Stomach (tissue), 8 donors: ENCODE measurements at regions not wholly inside any gene's neighbourhood (a gene's known extent, or its start where the extent isn't known, plus 50 kb on each side); places are given as distances from the start of the nearest gene placed in this dataset.

ENCODE experiments used
- DNase-seq, 2 donors: peaks; one replicate each; pipeline versions ENCODE4 v3.0.0 to v3.0.0-alpha.2; 2013 to 2019
- H3K27ac ChIP-seq, 5 donors: fragments of 200-600 bp in 4 of 5; sonication (generic) in 4 of 5; one replicate each; pipeline ENCODE4 v1.5.1; 2013 to 2019; ENCODE audit warnings: mild to moderate bottlenecking in 1 of 5, moderate library complexity in 1 of 5
- H3K27me3 ChIP-seq, 3 donors: fragments of 200-600 bp; sonication (generic); one replicate each; pipeline ENCODE4 v1.5.1; 2017 to 2019; ENCODE audit warnings: mixed run types in 1 of 3
- H3K36me3 ChIP-seq, 4 donors: fragments of 200-600 bp; sonication (generic); 1 replicate in 3 of 4; 2 replicates in 1 of 4; pipeline ENCODE4 v1.5.1; 2016 to 2019
- H3K4me1 ChIP-seq, 4 donors: fragments of 200-600 bp; sonication (generic); one replicate each; pipeline ENCODE4 v1.5.1; 2016 to 2019
- H3K4me3 ChIP-seq, 4 donors: fragments of 200-600 bp; sonication (generic) in 3 of 4; one replicate each; pipeline ENCODE4 v1.5.1; 2016 to 2019; ENCODE audit warnings: mild to moderate bottlenecking in 1 of 4
- H3K9me3 ChIP-seq, 4 donors: fragments of 200-600 bp; sonication (generic); one replicate each; pipeline ENCODE4 v1.5.1; 2016 to 2019
- CTCF ChIP-seq, 7 experiments: fragments of 450-650 bp in 4 of 7; fragments of 200-600 bp in 3 of 7; sonication (generic) in 3 of 7; IDR thresholded peaks; one replicate each; pipeline ENCODE4 v1.5.1; 2016 to 2019; ENCODE audit warnings: antibody characterized with exemption in 7 of 7, control low read depth in 2 of 7, mild to moderate bottlenecking in 1 of 7
- EP300 ChIP-seq: sonication (generic); formaldehyde crosslinking; IDR thresholded peaks from one replicate; pipeline ENCODE4 v1.6.1; 2017; ENCODE audit warnings: antibody characterized with exemption
- POLR2A ChIP-seq, 4 donors: fragments of 450-650 bp; IDR thresholded peaks; one replicate each; pipeline ENCODE4 v1.6.1; 2016; ENCODE audit warnings: antibody characterized with exemption in 4 of 4, control low read depth in 2 of 4, mild to moderate bottlenecking in 1 of 4, moderate library complexity in 1 of 4
- POLR2AphosphoS5 ChIP-seq, 3 donors: sonication (generic); formaldehyde crosslinking; IDR thresholded peaks; one replicate each; pipeline ENCODE4 v1.6.1; 2016; ENCODE audit warnings: antibody characterized with exemption in 3 of 3
- WGBS, 5 donors: extraction: QIAGEN DNeasy Blood & Tissue Kit in 3 of 5; methylation state at CpG; one replicate each; pipeline versions ENCODE4 v1.1.5 to v1.1.7; 2013 to 2018; 5-methylcytosine and 5-hydroxymethylcytosine counted together
- intact Hi-C: fragments of 100-400 bp; cut with DNase I; formaldehyde crosslinking; loops from one replicate; pipeline ENCODE4 v1.15.1; 2023; ENCODE audit warnings: low total_unique reads
- donor health status: healthy with polysubstance abuse.
- donor health status: Bipolar disorder and iron deficiency.
- donor health status: healthy.

DNA sequence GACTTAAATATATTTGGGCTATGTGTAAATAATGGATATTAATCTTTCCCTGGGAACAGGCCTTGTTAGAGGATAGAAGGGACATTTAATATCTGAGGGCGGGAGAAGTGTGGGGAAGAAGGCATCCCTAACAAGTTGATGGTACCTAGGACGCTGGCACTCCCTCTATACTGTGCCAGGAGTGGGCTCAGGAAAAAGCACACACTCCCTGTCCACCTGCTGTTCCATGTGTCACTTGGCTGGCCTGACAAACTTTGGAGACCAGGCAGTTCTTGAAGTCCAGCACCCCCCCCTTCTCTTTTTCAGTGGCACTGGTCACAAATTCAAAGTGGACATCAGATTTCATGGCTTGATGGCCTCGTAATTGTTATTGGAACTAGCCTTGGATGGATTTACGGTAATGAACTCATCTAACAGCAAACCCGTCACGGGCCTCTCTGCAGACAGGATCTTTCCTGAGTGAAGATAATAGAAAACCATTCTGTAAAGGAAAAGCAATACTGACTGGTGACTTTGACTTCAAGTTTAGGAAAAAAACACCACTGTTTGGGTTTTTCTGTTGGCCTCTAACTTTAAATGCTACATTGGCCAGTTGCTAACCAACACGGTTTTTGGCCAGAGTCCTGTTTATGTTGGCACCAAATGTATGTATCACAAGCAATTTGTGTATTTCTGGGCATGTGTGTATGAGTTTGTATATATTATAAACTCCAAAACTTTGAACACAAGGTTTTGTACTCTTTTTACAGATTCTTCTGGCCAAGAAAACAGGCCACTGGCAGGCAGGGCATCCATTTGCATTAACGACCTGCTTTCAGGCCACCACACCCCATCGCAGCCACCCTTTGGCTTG, 552.6 kb downstream of the CCDC171 start:
- TF ChIP-seq POLR2A (IDR thresholded peaks at IDR 0.05) (no peak), EP300 (no peak), CTCF (IDR thresholded peaks at IDR 0.05) (no peak), POLR2AphosphoS5 (IDR thresholded peaks at IDR 0.05) (no peak)
- Histone ChIP-seq H3K9me3 (no peaks in the 10 kb centered on the region), H3K27ac (no peak overlapping the region), H3K27me3 (no peaks in the 10 kb centered on the region), H3K4me1 (peaks cover 0 to 36% (median 13%) of the 10 kb centered on the region in 4 donors), H3K36me3 (no peaks in the 10 kb centered on the region), H3K4me3 (no peak overlapping the region)
- DNase-seq = peak in 1 of 2 donors; percentile 38
- intact Hi-C loops = no loop called here
- 67 to 75% (median 71%) methylated on average over 9 of the region's 9 CpGs for WGBS, 5 donors

GRCh38 chr9:16106021-16106571, 553.3 kb downstream of the CCDC171 start:
- peaks cover 0 to 29% (median 11%) of the 10 kb centered on the region in 4 donors for H3K4me1 ChIP-seq
- H3K4me3 ChIP-seq = no peak overlapping the region
- H3K9me3 ChIP-seq = no peaks in the 10 kb centered on the region
- TF ChIP-seq POLR2A (IDR thresholded peaks at IDR 0.05) (no peak), POLR2AphosphoS5 (IDR thresholded peaks at IDR 0.05) (no peak), EP300 (no peak), CTCF (IDR thresholded peaks at IDR 0.05) (no peak)
- H3K27ac ChIP-seq = no peak overlapping the region
- no peaks in the 10 kb centered on the region for H3K36me3 ChIP-seq
- WGBS, 5 donors = 56 to 63% (median 62%) methylated on average over 9 of the region's 9 CpGs
- no peaks in the 10 kb centered on the region for H3K27me3 ChIP-seq
- DNase-seq = peak in 1 of 2 donors; percentile 42
- intact Hi-C loops = no loop called here

- Histone ChIP-seq H3K36me3 (no peaks in the 10 kb centered on the region), H3K4me3 (no peak overlapping the region), H3K27me3 (no peaks in the 10 kb centered on the region), H3K4me1 (no peaks in the 10 kb centered on the region), H3K27ac (no peak overlapping the region), H3K9me3 (no peaks in the 10 kb centered on the region)
- 84 to 93% (median 85%) methylated on average over 6 of the region's 6 CpGs for WGBS, 5 donors
- intact Hi-C loops = no loop called here
- DNase-seq = no peak
- TF ChIP-seq POLR2A (IDR thresholded peaks at IDR 0.05) (no peak), POLR2AphosphoS5 (IDR thresholded peaks at IDR 0.05) (no peak), EP300 (no peak), CTCF (IDR thresholded peaks at IDR 0.05) (no peak)
These were observed 559.3 kb downstream of the CCDC171 start for GRCh38 chr9:16112116-16112515.

DNA sequence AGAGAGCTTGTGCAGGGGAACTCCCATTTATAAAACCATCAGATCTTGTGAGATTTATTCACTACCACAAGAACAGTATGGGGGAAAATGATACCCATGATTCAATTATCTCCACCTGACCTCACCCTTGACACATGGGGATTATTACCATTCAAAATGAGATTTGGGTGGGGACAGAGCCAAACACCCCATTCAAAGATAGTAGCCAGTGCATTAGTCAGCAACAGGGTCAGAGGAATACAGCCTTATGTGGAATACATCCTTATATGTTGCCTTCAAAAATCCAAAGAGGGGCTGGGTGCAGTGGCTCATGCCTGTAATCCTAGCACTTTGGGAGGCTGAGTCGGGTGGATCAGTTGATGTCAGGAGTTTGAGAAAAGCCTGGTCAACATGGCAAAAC, 563.2 kb downstream of the CCDC171 start:
- 76 to 90% (median 80%) methylated on average over 1 of the region's 1 CpG for WGBS, 5 donors
- intact Hi-C loops = no loop called here

More for the DNA sequence above, 563.2 kb downstream of the CCDC171 start:
- no peak for DNase-seq
- no peak overlapping the region for H3K27ac ChIP-seq
- H3K27me3 ChIP-seq = no peaks in the 10 kb centered on the region
- no peaks in the 10 kb centered on the region for H3K9me3 ChIP-seq
- no peaks in the 10 kb centered on the region for H3K36me3 ChIP-seq
- H3K4me1 ChIP-seq = no peaks in the 10 kb centered on the region
- no peak overlapping the region for H3K4me3 ChIP-seq
- TF ChIP-seq EP300 (no peak), CTCF (IDR thresholded peaks at IDR 0.05) (no peak), POLR2AphosphoS5 (IDR thresholded peaks at IDR 0.05) (no peak)
